HG02970 (cell line): ENCODE measurements at regions not wholly inside any gene's neighbourhood (a gene's known extent, or its start where the extent isn't known, plus 50 kb on each side); places are given as distances from the start of the nearest gene placed in this dataset.
"Not testable (repeated sequence)": the region's sequence is repeated elsewhere in the genome, so short reads cannot be mapped to it uniquely, and the experiment has no call there.

Experiments used
- ATAC-seq: cut with Tn5 transposase; IDR thresholded peaks from one replicate; pipeline ENCODE4 v1.9.1; 2021; ENCODE audit warnings: mild to moderate bottlenecking, moderate library complexity, moderate number of reproducible peaks; ENCODE audit not compliant: unreplicated experiment, low FRiP score

GRCh38 chrX:123093792-123094191 is 90.3 kb upstream of the GRIA3 start:
- ATAC-seq: no peak

GRCh38 chrX:123108513-123109427 is 75.3 kb upstream of the GRIA3 start:
- no peak for ATAC-seq

- ATAC-seq: no peak
These were observed 62.8 kb upstream of the GRIA3 start for GRCh38 chrX:123121241-123121640.

GRCh38 chrX:123129805-123130204 is 54.3 kb upstream of the GRIA3 start:
- ATAC-seq: not testable (repeated sequence)
